Esophagus (tissue), 2 donors: ENCODE measurements at regions not wholly inside any gene's neighbourhood (a gene's known extent, or its start where the extent isn't known, plus 50 kb on each side); places are given as distances from the start of the nearest gene placed in this dataset.

Experiments used
- H3K27ac ChIP-seq, 2 donors: one replicate each; pipeline ENCODE4 v1.5.1; 2013; ENCODE audit warnings: low read depth in 2 of 2, mild to moderate bottlenecking in 2 of 2, inconsistent platforms in 1 of 2, low read length in 1 of 2, moderate library complexity in 1 of 2
- H3K27me3 ChIP-seq, 2 donors: one replicate each; pipeline ENCODE4 v1.6.1; 2013; ENCODE audit warnings: low read length in 2 of 2, control low read depth in 1 of 2, mild to moderate bottlenecking in 1 of 2; ENCODE audit not compliant: insufficient read depth in 2 of 2, control insufficient read depth in 1 of 2
- H3K36me3 ChIP-seq, 2 donors: one replicate each; pipeline ENCODE4 v1.6.1; 2013; ENCODE audit warnings: low read length in 1 of 2; ENCODE audit not compliant: control insufficient read depth in 2 of 2, insufficient read depth in 2 of 2
- H3K4me1 ChIP-seq, 2 donors: one replicate each; pipeline ENCODE4 v1.6.1; 2013; ENCODE audit warnings: low read length in 1 of 2; ENCODE audit not compliant: control insufficient read depth in 2 of 2, insufficient read depth in 2 of 2
- H3K4me3 ChIP-seq, 2 donors: one replicate each; pipeline ENCODE4 v1.5.1; 2013; ENCODE audit warnings: low read length in 2 of 2, mild to moderate bottlenecking in 2 of 2, low read depth in 1 of 2, moderate library complexity in 1 of 2
- H3K9me3 ChIP-seq, 2 donors: one replicate each; pipeline ENCODE4 v1.6.1; 2013; ENCODE audit warnings: mild to moderate bottlenecking in 2 of 2, low read depth in 1 of 2, low read length in 1 of 2, moderate library complexity in 1 of 2; ENCODE audit not compliant: control insufficient read depth in 2 of 2, insufficient read depth in 1 of 2
- WGBS, 2 donors: extraction: QIAGEN DNeasy Blood & Tissue Kit; methylation state at CpG; one replicate each; pipeline ENCODE4 v1.1.7; 2013; 5-methylcytosine and 5-hydroxymethylcytosine counted together
- donor health status: healthy with polysubstance abuse.
- donor health status: Bipolar disorder and iron deficiency.

- Histone ChIP-seq H3K27me3 (no peaks in the 10 kb centered on the region), H3K9me3 (no peaks in the 10 kb centered on the region), H3K4me1 (no peaks in the 10 kb centered on the region), H3K4me3 (no peak overlapping the region), H3K36me3 (no peaks in the 10 kb centered on the region), H3K27ac (no peak overlapping the region)
Measured at GRCh38 chr13:85486663-85487062, 312.6 kb downstream of the SLITRK6 start.

- H3K9me3 ChIP-seq: no peaks in the 10 kb centered on the region
- no peak overlapping the region for H3K4me3 ChIP-seq
- H3K27ac ChIP-seq: no peak overlapping the region
- WGBS, 2 donors: 72 to 84% methylated on average over 2 of the region's 2 CpGs
- no peaks in the 10 kb centered on the region for H3K36me3 ChIP-seq
- no peaks in the 10 kb centered on the region for H3K27me3 ChIP-seq
- H3K4me1 ChIP-seq: no peaks in the 10 kb centered on the region
Measured at GRCh38 chr13:85473144-85473543, 326.1 kb downstream of the SLITRK6 start.

- Histone ChIP-seq H3K9me3 (no peaks in the 10 kb centered on the region), H3K36me3 (no peaks in the 10 kb centered on the region), H3K27ac (no peak overlapping the region), H3K4me3 (no peak overlapping the region), H3K4me1 (no peaks in the 10 kb centered on the region), H3K27me3 (no peaks in the 10 kb centered on the region)
- 59 to 64% methylated on average over 1 of the region's 1 CpG for WGBS, 2 donors
Measured at GRCh38 chr13:85469320-85469719, 329.9 kb downstream of the SLITRK6 start.

- Histone ChIP-seq H3K27ac (no peak overlapping the region), H3K9me3 (no peaks in the 10 kb centered on the region), H3K27me3 (no peaks in the 10 kb centered on the region), H3K36me3 (no peaks in the 10 kb centered on the region), H3K4me1 (no peaks in the 10 kb centered on the region), H3K4me3 (no peak overlapping the region)
- WGBS, 2 donors: 85% methylated on average over 3 of the region's 3 CpGs
Measured at GRCh38 chr13:85462792-85463425, 336.3 kb downstream of the SLITRK6 start.

DNA sequence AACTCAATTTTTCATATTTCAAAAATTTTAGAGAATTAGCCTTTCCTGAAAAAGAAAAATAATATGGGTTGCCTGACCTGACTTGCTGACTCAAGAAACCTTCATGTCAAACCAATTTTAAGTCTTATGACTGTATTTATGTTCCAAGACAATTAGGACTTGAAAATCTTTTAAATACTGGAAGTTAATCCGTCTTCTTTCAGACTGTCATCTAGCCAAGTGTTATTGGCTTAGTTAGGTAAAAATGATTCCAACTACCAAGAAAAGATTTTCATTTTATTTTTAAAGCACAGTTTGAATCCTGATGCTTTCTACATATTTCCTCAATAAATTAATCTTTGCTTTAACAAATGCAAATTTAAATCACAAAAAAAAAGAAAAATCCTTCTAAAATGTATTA lies 337.6 kb downstream of the SLITRK6 start:
- no peaks in the 10 kb centered on the region for H3K4me1 ChIP-seq
- H3K9me3 ChIP-seq: peaks cover 0 to 5% of the 10 kb centered on the region in 2 donors
- H3K4me3 ChIP-seq: no peak overlapping the region
- no peak overlapping the region for H3K27ac ChIP-seq
- H3K36me3 ChIP-seq: no peaks in the 10 kb centered on the region
- H3K27me3 ChIP-seq: no peaks in the 10 kb centered on the region
- WGBS, 2 donors: 31 to 58% methylated on average over 1 of the region's 1 CpG

- Histone ChIP-seq H3K4me1 (no peaks in the 10 kb centered on the region), H3K9me3 (no peaks in the 10 kb centered on the region), H3K27me3 (no peaks in the 10 kb centered on the region), H3K27ac (no peak overlapping the region), H3K4me3 (no peak overlapping the region), H3K36me3 (no peaks in the 10 kb centered on the region)
Measured at GRCh38 chr13:85445534-85445933, 353.7 kb downstream of the SLITRK6 start.

DNA sequence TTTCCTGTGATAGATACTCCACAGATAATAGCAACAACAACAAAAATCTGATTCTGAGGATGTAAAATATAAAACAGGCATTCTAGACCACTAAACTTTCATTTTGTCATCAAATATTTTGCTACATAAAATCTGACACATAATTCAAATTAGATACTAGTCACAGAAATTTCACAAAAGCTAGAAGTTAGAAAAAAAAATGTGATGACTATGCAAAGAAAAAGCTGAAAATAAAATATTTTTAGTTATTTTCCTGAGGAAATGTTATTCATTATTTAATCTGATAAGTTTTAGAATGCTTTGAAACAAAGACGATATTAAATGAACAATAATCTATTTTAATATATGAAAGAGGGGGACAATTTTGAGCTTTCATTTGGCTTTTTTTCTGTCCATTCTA lies 357.2 kb downstream of the SLITRK6 start:
- H3K9me3 ChIP-seq: no peaks in the 10 kb centered on the region
- H3K27ac ChIP-seq: no peak overlapping the region
- no peak overlapping the region for H3K4me3 ChIP-seq
- no peaks in the 10 kb centered on the region for H3K27me3 ChIP-seq
- WGBS, 2 donors: 88 to 93% methylated on average over 1 of the region's 1 CpG
- H3K4me1 ChIP-seq: no peaks in the 10 kb centered on the region
- H3K36me3 ChIP-seq: no peaks in the 10 kb centered on the region

- H3K4me1 ChIP-seq: no peaks in the 10 kb centered on the region
- no peaks in the 10 kb centered on the region for H3K36me3 ChIP-seq
- H3K27ac ChIP-seq: no peak overlapping the region
- WGBS, 2 donors: 93% methylated on average over 12 of the region's 12 CpGs
- no peak overlapping the region for H3K4me3 ChIP-seq
- no peaks in the 10 kb centered on the region for H3K9me3 ChIP-seq
- H3K27me3 ChIP-seq: no peaks in the 10 kb centered on the region
Measured at GRCh38 chr13:85441364-85441763, 357.9 kb downstream of the SLITRK6 start.

DNA sequence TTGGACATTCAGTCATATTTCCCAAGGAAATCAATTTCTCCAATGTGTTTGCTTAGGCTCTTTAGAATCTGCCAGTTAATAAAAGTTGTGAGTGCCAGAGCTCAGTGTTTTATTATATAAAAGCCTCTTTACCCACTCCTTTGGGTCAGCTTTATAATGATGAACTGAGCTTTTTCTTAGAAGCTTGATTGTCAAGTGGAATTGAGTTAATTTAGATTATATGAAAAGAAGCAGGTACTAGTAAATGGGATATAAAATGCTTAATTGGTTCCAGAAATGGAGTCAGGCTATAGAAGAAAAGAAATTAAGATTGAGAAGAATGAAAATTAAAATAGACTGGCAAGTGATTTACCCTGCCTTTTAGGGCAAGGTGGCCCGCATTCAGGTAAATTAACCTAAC lies 363.2 kb downstream of the SLITRK6 start:
- Histone ChIP-seq H3K36me3 (no peaks in the 10 kb centered on the region), H3K9me3 (no peaks in the 10 kb centered on the region), H3K4me1 (no peaks in the 10 kb centered on the region), H3K27ac (no peak overlapping the region), H3K4me3 (no peak overlapping the region), H3K27me3 (no peaks in the 10 kb centered on the region)
- 92 to 96% methylated on average over 1 of the region's 1 CpG for WGBS, 2 donors

DNA sequence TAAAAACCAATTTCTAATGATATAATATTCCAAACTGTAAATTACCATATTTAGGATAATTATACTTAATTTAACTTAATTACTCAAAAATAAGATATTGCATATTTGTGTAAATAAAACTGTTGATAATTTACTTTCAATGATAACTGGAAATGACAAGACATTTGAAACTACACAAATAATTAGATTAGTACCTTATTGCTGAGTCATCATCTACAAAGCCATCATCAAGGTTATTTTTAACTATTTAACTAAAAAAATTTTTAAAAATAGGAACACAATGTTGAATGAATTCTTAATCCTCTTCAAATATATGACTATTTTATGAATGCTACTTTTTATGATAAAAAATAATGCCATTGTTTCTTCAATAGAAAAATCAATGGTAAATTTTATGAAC lies 364.3 kb downstream of the SLITRK6 start:
- no peak overlapping the region for H3K4me3 ChIP-seq
- H3K4me1 ChIP-seq: peaks cover 0 to 3% of the 10 kb centered on the region in 2 donors
- no peaks in the 10 kb centered on the region for H3K36me3 ChIP-seq
- no peak overlapping the region for H3K27ac ChIP-seq
- no peaks in the 10 kb centered on the region for H3K27me3 ChIP-seq
- H3K9me3 ChIP-seq: no peaks in the 10 kb centered on the region
